Mucosa of descending colon (tissue), 3 donors: ENCODE measurements at regions not wholly inside any gene's neighbourhood (a gene's known extent, or its start where the extent isn't known, plus 50 kb on each side); places are given as distances from the start of the nearest gene placed in this dataset.

Experiments
- ATAC-seq: fragments of 200-7000 bp; cut with Tn5 transposase; one replicate; pipeline ENCODE4 v1.9.1; 2020; ENCODE audit warnings: mild to moderate bottlenecking, moderate library complexity
- DNase-seq, 3 donors: peaks; one replicate each; pipeline ENCODE4 v3.0.0-alpha.2; 2020
- H3K36me3 ChIP-seq: fragments of 200-600 bp; one replicate; pipeline ENCODE4 v1.8.0; 2021; ENCODE audit warnings: low read depth, mild to moderate bottlenecking
- H3K4me1 ChIP-seq: fragments of 200-600 bp; one replicate; pipeline ENCODE4 v1.8.0; 2021; ENCODE audit warnings: low read depth, mild to moderate bottlenecking
- H3K4me3 ChIP-seq: fragments of 200-600 bp; one replicate; pipeline ENCODE4 v1.8.0; 2021; ENCODE audit warnings: mild to moderate bottlenecking
- H3K9me3 ChIP-seq: fragments of 200-600 bp; one replicate; pipeline ENCODE4 v1.8.0; 2021; ENCODE audit warnings: mild to moderate bottlenecking
- CTCF ChIP-seq: fragments of 200-600 bp; IDR thresholded peaks from one replicate; pipeline ENCODE4 v1.8.0; 2022; ENCODE audit warnings: antibody characterized with exemption, mild to moderate bottlenecking
- intact Hi-C, 2 donors: fragments of 100-400 bp; cut with DNase I in 1 of 2; cut with micrococcal nuclease in 1 of 2; formaldehyde crosslinking; loops; one replicate each; pipeline versions ENCODE4 v1.11.0 to v1.11.1; 2022; cut with DNase I, micrococcal nuclease
- donor health status: DM: no; HTN: no; CAD: no; lungs with moderate emphysema.
- donor health status: DM: no; HTN: no; CAD: no.
- donor health status: DM: no; HTN: yes; CAD: no.

DNA sequence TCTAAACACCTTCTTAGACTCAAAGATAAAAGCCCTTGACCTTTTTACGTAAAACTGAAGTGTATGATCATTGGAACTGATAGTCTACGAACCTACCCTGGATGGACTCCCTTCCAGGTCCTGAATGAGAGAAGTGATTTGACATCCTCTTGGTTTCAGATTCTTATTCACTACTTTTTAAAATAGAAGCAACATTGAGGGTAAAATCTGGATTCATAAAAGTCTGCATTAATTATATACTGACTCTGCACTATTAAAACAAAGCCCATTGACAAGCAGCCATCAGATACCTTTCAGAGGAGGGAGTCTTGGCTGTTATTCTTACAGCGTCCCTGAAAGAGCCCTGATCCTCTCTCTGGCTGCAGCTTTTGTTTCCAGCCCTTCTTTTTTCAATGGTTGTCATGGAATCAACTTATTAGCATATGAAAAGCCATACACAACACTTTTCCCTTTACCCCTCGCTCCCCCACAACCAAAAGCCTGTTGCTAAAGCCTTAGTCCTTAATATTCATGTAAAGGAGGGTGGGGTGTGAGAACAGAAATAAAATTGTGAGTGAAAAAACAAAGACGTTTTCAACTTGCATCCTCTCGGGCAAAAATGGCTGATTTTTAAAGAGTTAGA, 270.0 kb upstream of the MARCKS start:
- DNase-seq (no peak), ATAC-seq (no peak)
- no peaks in the 10 kb centered on the region for H3K4me1 ChIP-seq
- intact Hi-C loops: no loop called here
- no peak for TF ChIP-seq CTCF
- H3K4me3 ChIP-seq: no peak overlapping the region
- no peaks in the 10 kb centered on the region for H3K9me3 ChIP-seq
- H3K36me3 ChIP-seq: no peaks in the 10 kb centered on the region

GRCh38 chr6:113588646-113589045, 268.5 kb upstream of the MARCKS start:
- Histone ChIP-seq H3K9me3 (no peaks in the 10 kb centered on the region), H3K36me3 (no peaks in the 10 kb centered on the region), H3K4me3 (no peak overlapping the region), H3K4me1 (no peaks in the 10 kb centered on the region)
- no peak for TF ChIP-seq CTCF
- intact Hi-C loops: no loop called here
- no peak for DNase-seq
- no peak for ATAC-seq

GRCh38 chr6:113591896-113592827, 265.0 kb upstream of the MARCKS start:
- H3K9me3 ChIP-seq: no peaks in the 10 kb centered on the region
- DNase-seq (peak in 1 of 3 donors; percentile 91), ATAC-seq (peak; percentile 81)
- H3K4me3 ChIP-seq: no peak overlapping the region
- TF ChIP-seq CTCF: no peak
- no peaks in the 10 kb centered on the region for H3K36me3 ChIP-seq
- intact Hi-C loops: no loop called here
- peaks cover 11% of the 10 kb centered on the region for H3K4me1 ChIP-seq

GRCh38 chr6:113594726-113595125, 262.4 kb upstream of the MARCKS start:
- H3K9me3 ChIP-seq: no peaks in the 10 kb centered on the region
- H3K4me1 ChIP-seq: peaks cover 11% of the 10 kb centered on the region
- intact Hi-C loops: no loop called here
- ATAC-seq: peak; percentile 22
- no peak for DNase-seq
- H3K4me3 ChIP-seq: no peak overlapping the region
- TF ChIP-seq CTCF: no peak
- H3K36me3 ChIP-seq: no peaks in the 10 kb centered on the region

GRCh38 chr6:113595911-113596376, 261.2 kb upstream of the MARCKS start:
- ATAC-seq: peak; percentile 35
- Histone ChIP-seq H3K4me1 (peaks cover 11% of the 10 kb centered on the region), H3K4me3 (no peak overlapping the region), H3K9me3 (no peaks in the 10 kb centered on the region), H3K36me3 (no peaks in the 10 kb centered on the region)
- DNase-seq: peak in 1 of 3 donors; percentile 27
- TF ChIP-seq CTCF: no peak
- intact Hi-C loops: no loop called here
